GM19463 (cell line): ENCODE measurements at regions not wholly inside any gene's neighbourhood (a gene's known extent, or its start where the extent isn't known, plus 50 kb on each side); places are given as distances from the start of the nearest gene placed in this dataset.
"Not testable (repeated sequence)": the region's sequence is repeated elsewhere in the genome, so short reads cannot be mapped to it uniquely, and the experiment has no call there.

Experiments
- ATAC-seq: cut with Tn5 transposase; IDR thresholded peaks from one replicate; pipeline ENCODE4 v1.9.1; 2021; ENCODE audit warnings: mild to moderate bottlenecking, moderate library complexity; ENCODE audit not compliant: unreplicated experiment

DNA sequence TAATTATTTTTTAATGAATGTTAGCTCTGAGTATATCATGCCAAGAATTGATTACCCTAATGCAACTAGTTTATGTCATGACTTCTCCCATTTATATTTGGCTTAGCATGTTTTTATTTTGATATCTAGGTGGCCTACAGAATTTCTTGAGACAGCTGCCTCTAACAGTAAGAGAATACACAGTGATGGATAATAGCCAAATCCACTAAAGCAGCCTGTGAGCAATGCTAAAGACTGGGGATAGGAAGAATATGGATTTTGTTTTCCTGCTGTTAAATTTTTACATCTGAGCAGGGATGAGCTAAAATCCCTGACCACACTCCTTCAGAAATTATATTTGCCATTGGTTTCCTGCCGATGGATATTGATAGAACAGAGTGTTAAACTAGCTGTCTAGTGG, 149.3 kb upstream of the TGFBR2 start:
- no peak for ATAC-seq

DNA sequence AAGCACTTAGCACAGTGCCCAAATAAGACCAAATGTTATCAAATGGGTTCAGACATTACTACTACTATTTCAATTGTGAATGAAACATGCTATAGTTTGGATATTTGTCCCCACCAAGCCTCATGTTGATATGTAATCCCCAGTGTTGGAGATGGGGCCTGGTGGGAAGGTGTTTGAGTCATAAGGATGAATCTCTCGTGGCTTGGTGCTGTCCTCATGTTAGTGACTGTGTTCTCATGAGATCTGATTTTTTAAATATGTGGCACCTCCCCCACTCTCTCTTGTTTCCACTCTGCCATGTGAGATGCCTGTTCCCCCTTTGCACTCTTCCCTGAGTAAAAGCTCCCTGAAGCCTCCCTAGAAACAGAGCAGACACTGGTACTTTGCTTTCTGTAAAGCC, 148.7 kb upstream of the TGFBR2 start:
- no peak for ATAC-seq

DNA sequence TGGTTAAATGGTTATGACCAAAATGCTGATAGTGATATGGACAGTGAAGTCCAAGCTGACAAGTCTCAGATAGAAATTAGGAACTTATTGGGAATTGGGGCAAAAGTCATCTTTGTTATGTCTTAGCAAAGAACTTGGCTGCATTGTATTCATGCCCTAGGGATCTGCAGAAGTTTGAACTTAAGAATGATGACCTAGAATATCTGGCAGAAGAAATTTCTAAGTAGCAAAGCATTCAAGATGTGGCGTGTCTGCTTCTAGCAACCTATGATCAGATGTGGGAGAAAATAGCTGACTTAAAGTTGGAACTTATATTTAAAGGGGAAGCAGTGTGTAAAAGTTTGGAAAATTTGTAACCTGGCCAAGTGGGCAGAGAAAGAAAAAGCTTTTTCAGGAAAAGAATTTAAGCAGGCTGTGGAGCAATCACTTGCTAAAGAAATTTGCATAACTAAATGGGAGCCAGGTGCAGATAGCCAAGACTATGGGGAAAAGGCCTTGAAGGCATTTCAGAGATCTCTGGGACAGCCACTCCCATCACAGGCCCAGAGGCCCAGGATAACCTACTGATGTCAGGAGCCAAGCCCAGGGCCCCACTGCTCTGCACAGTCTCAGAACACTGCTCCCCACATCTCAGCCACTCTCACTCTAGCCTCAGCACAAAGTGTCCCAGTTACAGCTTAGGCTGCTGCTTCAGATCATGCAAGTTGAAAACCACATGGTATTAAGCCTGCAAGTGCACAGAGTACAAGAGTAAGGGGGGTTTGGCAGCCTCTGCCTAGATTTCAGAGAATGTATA, 147.8 kb upstream of the TGFBR2 start:
- no peak for ATAC-seq

DNA sequence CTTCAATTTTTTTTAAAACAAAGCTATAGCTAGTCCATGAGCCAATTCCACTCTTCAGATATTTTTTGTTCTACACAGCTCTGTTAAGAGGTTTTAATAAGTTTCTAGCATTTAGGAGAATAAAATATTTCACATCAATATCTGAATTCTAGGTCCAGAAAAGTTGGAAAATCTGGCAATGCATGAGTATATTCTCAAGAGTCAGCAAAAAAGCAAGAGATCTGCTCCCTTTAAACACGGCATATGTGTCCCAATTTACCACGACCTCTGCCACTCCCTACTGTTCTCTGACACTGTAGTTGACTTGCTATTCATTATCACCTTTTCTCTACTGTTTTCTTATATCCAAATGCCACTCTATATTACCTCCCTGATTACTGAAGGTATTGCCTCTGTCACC, 145.1 kb upstream of the TGFBR2 start:
- ATAC-seq = no peak

DNA sequence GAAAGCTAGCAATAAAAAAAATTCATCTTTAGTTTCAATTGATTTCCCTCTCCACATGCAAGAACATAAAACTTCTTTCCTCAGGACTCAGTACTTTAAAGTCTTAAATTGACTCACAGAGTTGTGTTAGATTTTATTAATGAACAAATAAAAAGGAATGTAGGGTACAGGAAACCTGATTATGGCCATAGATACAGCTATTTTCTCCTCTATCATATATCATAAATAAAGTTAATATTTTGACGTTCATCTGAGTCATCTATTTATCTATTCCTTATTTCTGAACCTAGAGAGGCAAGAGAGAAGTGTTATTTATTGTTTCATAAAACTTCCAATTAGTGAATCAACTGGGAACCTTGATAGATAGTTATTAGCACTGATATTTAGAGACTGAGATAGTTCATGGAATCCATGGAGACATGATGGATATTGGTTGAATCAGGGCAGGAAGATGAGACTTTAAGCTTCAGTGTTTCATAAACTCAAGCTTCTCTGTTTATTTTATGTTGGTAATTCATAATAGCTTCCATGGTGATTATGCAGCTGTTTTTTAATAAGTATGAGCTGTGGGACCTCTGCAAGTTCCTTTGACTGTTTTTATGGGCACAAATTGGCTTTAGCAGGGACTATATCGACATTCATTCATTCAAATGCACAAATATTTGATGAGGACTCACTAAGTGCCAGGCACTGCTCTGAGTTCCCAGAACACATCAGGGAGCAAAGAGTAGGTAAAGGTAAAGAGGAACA, 143.5 kb upstream of the TGFBR2 start:
- no peak for ATAC-seq

DNA sequence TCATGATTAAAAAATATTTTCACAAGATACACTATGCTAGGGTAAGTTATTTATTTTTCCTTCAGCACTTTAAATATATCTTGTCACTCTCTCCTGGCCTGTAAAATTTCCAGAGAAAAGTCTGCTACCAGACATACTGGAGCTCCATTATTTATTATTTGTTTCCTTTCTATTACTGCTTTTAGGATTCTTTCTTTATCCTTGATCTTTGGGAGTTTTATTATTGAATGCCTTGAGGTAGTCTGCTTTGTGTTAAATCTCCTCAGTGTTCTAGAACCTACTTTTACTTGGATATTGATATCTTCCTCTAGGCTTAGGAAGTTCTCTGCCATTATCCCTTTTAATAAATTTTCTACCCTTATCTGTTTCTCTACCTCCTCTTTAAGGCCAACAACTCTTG, 142.0 kb upstream of the TGFBR2 start:
- ATAC-seq = no peak

DNA sequence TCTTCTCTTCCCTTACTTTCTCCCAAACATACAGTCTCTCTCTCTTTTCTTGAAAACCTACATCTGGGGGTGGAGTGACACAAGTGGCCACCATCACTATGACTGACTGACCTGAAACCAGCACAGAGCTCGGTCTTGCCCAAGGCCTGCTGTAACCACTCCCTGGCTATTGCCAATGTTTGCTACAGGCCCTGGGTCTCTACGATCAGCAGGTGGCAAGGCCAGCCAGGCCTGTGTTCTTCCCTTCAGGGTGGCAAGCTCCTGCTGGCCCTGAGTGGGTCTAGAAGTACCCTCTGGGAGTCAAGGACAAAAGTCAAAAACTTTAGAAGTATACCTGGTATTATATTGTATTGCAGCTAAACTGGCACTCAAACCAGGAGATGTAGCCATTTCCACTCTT, 140.9 kb upstream of the TGFBR2 start:
- ATAC-seq = no peak

DNA sequence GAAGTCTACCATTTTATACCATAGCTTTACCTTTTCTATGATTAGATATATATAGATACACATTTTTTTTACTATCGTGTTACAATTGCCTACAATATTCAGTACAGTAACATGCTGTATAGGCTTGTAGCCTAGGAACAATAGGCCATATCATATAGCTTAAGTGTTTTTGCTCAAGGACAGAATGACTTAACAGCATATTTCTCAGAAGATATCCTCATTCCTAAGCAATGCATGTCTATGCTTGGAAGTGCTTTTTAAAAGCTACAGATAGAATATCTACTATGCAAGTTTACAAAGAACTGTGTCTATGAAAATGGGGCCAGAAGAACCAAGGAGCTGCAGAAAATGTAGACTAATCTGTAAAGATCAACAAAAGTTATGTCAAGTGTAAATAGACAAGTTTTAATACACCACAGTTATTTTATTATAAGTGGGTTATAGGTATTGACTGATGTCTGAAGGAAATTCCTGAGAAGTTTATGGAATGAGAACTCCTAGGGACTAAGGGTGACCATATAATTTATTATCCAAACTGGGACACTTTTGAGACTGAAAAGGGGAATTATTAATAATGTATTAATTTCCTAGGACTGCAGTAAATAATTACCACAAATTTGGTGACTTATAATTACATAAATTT, 138.7 kb upstream of the TGFBR2 start:
- no peak for ATAC-seq

DNA sequence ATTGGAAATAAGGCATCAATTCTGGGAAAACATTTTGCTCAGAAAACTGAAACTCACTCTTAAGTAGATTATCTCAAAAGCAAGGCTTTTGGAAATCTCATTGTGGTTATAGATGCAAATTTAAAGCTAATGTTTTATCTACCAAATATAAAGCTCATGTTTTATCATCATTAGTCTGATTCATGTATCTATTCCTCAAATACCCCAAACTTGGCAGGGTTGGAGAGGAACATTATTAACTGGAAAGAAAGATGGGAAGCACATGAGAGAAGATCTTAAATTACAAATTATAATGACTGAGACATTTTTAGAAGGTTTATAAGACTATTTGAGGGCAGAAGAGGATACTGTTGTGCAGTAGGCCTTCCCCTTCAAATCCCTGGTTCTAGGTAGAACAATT, 137.3 kb upstream of the TGFBR2 start:
- ATAC-seq = no peak

DNA sequence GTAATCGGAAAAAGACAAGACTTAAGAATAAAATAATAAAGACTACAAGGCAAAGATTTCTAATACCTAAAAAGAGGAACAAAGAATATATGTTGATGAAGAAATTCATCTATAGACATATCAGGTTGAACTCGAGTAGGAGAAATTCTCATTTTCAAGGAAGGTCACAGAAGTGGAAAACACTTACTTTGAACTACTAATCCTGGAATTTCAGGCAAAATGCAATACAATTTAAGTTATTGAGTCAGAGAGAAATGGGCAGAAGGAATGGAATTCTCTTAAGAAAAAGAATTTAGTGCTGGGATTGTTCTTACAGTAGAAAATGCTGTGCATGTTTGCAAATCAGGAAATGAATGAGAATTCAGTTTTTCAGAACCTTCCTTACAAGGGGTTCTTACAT, 135.9 kb upstream of the TGFBR2 start:
- ATAC-seq = no peak

DNA sequence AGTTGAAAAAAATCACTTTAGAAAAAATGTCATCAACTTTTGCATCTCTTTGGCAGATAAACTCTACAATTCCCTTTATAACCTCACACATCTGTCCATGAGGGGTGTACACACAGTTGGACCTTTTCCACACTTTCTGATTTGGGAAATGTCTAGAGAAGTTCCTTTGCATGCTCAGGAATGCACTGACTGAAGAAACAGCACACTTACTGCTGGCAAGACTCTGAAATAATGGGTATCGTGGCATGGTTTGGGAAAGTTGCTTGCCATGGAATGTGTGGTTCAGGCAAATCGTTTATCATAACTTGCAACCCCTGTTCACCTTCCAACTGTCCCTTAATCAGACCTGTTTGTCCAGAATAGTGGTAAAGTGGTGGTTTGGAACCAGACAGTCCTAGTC, 135.3 kb upstream of the TGFBR2 start:
- ATAC-seq = no peak

DNA sequence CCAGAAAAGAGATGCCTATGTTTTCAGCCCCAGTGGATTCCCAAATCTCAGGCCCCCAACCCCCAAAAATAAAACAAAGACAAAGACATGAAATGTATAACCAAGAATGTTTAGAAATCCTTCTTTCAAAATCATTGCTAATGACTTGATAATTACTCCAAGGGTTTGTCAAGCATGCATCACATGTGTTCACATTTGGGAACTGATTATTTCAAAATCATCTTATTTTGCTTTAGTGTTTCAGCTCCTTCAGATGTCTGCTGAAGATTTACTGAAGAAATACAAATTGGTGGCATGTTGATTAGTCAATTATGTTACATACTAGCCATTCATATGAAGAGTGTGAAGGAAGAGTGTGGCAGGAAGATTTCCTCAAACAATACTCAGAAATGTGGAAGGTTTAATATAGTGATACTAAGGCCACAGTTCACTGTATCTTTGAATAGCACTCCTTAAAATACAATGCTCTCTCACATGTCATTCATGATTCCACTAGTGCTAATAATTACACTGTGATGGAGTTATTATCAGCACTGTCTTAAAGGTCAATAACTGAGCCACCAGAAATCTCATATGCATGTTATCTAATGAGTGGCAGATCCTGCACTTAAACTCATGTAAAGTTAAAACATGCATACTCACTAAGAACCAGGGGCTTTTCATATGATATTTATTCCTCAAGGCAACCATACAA, 134.5 kb upstream of the TGFBR2 start:
- ATAC-seq = no peak

DNA sequence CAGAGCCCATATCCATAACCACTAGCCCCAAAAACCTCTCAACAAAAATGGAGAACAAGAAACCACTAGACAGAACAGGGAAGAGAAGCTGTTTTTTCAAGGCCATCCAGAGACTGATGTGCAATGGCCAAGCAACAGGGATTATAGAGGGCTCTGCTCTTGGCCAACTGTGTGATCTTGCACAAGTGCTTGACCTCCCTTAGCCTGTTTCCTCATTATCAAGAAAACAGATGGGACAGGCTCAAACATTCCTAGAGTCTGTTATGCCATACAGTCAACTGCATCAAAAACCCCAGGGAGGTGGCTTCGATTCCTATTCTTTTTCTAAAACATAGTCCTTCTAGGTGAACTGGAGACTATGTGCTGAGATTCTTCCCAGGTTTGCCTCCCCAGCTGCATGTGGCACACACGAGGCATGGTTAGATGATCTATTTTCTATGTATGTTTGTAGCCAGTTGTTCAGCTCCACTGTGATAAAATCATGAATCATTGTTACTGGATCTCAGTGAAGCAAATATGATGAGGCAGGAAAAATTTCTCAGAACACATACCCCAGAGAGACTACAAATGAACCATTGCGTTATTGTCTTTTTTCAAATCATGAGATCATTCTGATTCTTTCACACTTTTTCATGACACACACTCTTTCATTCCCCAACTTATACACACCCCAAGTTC, 132.9 kb upstream of the TGFBR2 start:
- no peak for ATAC-seq

DNA sequence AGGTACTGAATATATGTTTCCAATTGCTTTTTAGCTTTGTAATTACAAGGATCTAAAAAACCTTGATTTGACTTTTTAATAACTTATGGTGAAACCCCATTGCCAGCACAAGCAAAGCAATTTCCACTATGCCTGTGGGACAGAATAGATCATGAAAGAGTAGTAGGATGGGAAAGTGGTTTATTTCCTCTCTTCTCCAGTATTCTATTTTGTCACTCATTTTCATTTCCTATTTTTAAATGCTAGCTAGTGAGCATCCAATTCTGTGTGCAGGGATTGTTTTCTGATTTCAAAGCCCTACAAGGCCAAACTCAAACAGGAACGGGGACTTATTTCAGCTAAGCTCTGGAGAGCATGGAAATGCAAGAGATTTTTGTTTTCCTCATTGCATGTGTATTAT, 132.0 kb upstream of the TGFBR2 start:
- ATAC-seq = no peak

DNA sequence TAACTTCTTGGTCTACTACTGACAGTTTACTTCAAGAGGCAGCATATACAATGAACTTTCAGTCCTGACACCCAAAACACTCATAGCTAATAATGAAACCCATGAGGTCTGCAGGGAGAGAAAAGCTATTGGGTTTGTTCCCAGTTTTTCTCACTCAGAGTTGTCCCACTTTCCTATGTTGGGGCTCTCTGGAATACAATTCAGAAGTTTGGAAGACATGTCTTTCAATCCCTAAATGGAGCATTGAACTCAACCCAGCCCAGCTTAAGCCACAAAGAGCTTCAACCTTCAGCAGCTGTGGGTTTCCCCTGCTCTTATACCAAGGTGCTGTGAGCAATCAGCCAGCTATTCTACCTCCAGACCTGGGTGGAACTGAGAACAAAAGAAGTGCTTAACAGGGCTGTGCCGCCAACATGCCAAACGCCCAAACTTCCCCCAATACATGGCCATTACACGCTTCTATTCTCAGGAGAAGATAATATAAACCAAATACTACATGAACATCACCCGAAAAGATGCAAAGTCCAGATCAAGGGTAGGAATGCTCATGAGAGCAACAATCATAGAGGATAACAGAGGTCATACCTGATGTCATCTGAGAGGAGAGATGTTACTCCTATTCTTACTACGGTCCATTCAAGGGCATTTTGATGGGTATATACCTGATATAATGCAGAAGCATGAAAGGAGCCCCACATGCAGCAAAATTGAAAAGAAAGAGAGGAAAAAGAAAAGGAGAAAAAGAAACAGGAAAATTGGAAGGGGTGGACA, 131.2 kb upstream of the TGFBR2 start:
- ATAC-seq = peak; percentile 88

DNA sequence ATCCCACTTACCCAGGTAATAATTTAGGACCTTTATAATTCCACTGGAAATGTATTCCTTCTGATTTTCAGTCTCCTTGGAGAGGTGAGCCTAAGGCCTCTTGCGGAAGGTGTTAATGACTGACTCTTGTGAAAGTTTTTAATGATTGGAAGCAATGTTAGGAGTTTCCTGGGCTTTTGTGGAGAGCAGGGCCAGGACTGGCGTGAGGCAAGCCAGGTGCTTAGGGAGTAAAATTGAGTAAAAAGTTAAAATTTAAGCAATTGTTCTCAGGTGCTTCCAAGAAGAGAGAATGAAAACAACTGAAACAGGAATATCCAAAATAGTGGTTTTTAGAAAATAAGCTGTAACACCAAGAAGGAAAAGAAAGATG, 130.6 kb upstream of the TGFBR2 start:
- no peak for ATAC-seq

DNA sequence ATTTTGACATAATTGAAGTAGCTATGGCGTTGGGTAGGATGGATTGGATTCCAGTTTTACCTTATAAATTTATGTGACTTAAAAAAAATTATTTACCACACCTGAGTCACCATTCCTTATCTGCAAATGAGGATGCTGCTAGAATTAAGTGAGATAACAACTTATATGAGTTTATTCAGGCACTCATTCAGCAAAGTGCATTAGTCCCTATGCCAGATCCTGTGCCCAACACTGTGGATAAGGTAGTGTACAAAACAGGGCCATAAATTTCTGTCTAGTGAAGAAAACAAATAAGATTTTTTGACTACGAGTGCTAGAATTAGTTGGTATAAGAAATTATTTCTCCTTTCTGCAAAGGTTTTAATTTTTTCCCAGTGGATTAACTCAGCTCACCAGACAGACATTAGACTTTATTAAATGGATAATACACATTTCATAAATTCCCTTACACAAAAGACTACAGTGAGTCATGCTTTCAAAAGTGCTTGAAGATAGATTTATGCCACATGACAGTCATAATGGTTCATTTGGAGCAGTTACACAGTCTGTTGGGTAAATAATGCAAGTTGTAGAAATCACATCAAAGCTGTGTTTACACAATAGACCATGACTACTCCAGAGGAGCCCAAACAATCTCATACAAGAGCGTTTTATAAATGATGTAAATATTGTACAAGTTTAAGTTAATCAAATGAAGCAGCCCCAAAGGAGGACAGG, 129.9 kb upstream of the TGFBR2 start:
- peak; percentile 34 for ATAC-seq

DNA sequence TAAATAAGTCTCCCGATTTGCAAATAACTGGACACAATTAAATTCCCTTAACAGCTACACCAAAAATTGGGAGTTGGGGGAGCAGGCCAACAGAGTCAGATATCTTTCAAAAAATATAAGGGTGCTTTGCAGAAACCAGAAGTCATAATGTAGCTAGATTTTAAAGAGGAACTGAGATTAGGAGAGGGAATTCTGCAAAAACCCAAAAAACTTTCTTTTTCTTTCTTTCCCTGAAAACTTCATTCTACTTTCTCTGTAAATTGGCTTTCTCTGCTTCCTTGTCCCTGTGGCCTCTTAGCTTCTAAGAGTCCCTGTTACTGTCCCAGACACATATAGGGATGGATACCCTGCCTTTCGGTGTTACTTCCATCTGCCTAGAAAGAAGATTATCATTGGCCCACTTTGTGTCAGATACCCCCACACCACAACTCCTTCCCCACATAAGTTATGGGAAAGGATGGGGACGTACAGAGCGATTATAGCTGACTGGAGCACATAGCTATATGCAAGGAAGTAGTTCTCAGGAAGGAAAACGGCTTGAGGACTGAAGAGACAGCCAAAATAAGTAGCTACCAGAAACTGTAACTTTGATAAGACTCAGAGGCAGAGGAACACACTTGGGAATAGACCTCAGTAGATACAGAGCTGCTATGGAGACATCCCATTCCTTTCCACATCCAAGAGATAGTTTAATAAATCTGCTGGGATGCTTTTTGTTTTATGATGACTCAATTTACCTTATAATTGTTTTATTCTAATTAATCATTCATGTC, 129.1 kb upstream of the TGFBR2 start:
- ATAC-seq = no peak

DNA sequence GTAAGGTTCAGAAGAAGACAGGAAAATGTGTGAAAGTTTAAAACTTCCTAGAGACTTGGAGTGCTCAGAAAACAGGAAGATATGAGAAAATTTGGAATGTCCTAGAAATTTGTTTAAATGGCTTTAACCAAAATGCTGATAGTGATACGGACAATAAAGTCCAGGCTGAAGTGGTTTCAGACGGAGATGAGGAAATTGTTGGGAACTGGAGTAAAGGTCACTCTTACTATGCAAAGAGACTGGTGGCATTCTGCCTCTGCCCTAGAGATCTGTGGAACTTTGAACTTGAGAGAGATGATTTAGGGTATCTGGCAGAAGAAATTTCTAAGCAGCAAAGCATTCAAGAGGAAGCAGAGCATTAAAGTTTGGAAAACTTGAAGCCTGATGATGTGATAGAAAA, 126.7 kb upstream of the TGFBR2 start:
- not testable (repeated sequence) for ATAC-seq
